GM10248 (cell line): ENCODE measurements at regions not wholly inside any gene's neighbourhood (a gene's known extent, or its start where the extent isn't known, plus 50 kb on each side); places are given as distances from the start of the nearest gene placed in this dataset.
"Not testable (repeated sequence)": the region's sequence is repeated elsewhere in the genome, so short reads cannot be mapped to it uniquely, and the experiment has no call there.

ENCODE experiments used
- CTCF ChIA-PET: fragments of 300-600 bp; sonication (Branson Sonifier 250); formaldehyde crosslinking; extraction: SDS; loops from one replicate; lab custom pipeline; 2021; ENCODE audit warnings: antibody characterized with exemption; lab: Yijun Ruan, JAX
- POLR2A ChIA-PET: fragments of 350-650 bp; sonication (Branson Sonifier 250); formaldehyde crosslinking; extraction: SDS; loops from one replicate; lab custom pipeline; 2020; ENCODE audit warnings: antibody characterized with exemption; lab: Yijun Ruan, JAX
- DNase-seq: peaks from one replicate; pipeline ENCODE4 v3.0.0; 2012; ENCODE audit errors: extremely low spot score
- CTCF ChIP-seq: IDR thresholded peaks from 2 replicates; pipeline ENCODE4 v1.5.1; 2012; ENCODE audit warnings: mild to moderate bottlenecking, low read depth; ENCODE audit errors: extremely low read depth, missing control alignments, control extremely low read depth

- POLR2A ChIA-PET: no interaction called here
- DNase-seq: no peak
- TF ChIP-seq CTCF: no peak
- CTCF ChIA-PET: interaction anchor here (0.7 to 5.8 kb wide), 4 partner anchors 11 to 388 kb away, joined by 3 to 49 read pairs (median 5); no protein-coding TSS in a partner anchor
Measured at GRCh38 chr3:170801597-170801996, 68.4 kb downstream of the RPL22L1 start.

GRCh38 chr3:170800275-170800674 lies 69.7 kb downstream of the RPL22L1 start:
- CTCF ChIA-PET: interaction anchor here (0.9 to 5.8 kb wide), 3 partner anchors 9 to 386 kb away, joined by 3 to 49 read pairs (median 4); no protein-coding TSS in a partner anchor
- POLR2A ChIA-PET, DNase-seq: not testable (repeated sequence)

GRCh38 chr3:170799009-170799408 lies 71.0 kb downstream of the RPL22L1 start:
- ChIA-PET POLR2A (no interaction called here), CTCF (interaction anchor here (0.9 to 5.8 kb wide), 4 partner anchors 10 to 385 kb away, joined by 3 to 49 read pairs (median 4); no protein-coding TSS in a partner anchor)
- no peak for DNase-seq
- TF ChIP-seq CTCF: no peak

- TF ChIP-seq CTCF: no peak
- ChIA-PET CTCF (interaction anchor here (1.0 kb wide), 1 partner anchor 14 kb away, joined by 4 read pairs; no protein-coding TSS in a partner anchor), POLR2A (no interaction called here)
- no peak for DNase-seq
Measured at GRCh38 chr3:170797685-170798084, 72.3 kb downstream of the RPL22L1 start.

- CTCF ChIA-PET: no interaction called here
- DNase-seq: no peak
- TF ChIP-seq CTCF: no peak
- POLR2A ChIA-PET: no interaction called here
Measured at GRCh38 chr3:170792471-170792870, 77.5 kb downstream of the RPL22L1 start.

GRCh38 chr3:170790647-170791046 lies 79.3 kb downstream of the RPL22L1 start:
- POLR2A ChIA-PET: no interaction called here
- no peak for DNase-seq
- TF ChIP-seq CTCF: no peak
- CTCF ChIA-PET: interaction anchor here (1.0 to 1.7 kb wide), 2 partner anchors 21 to 112 kb away, joined by 3 to 6 read pairs; no protein-coding TSS in a partner anchor

- no peak for DNase-seq
- no peak for TF ChIP-seq CTCF
- ChIA-PET CTCF (no interaction called here), POLR2A (no interaction called here)
Measured at GRCh38 chr3:170787464-170787863, 82.5 kb downstream of the RPL22L1 start.
